Stimulated activated CD4-positive, alpha-beta T cell treated with anti-CD3 and anti-CD28 coated beads, Interleukin-12 subunit alpha, Interleukin-12 subunit beta, amount 100 ng/mL, for 48 hours (primary cell): ENCODE measurements at regions not wholly inside any gene's neighbourhood (a gene's known extent, or its start where the extent isn't known, plus 50 kb on each side); places are given as distances from the start of the nearest gene placed in this dataset.

Source experiments
- DNase-seq, 3 donors: peaks; one replicate each; pipeline ENCODE4 v3.0.0-alpha.2; 2020; ENCODE audit warnings: low read depth in 2 of 3, low spot score in 1 of 3

DNA sequence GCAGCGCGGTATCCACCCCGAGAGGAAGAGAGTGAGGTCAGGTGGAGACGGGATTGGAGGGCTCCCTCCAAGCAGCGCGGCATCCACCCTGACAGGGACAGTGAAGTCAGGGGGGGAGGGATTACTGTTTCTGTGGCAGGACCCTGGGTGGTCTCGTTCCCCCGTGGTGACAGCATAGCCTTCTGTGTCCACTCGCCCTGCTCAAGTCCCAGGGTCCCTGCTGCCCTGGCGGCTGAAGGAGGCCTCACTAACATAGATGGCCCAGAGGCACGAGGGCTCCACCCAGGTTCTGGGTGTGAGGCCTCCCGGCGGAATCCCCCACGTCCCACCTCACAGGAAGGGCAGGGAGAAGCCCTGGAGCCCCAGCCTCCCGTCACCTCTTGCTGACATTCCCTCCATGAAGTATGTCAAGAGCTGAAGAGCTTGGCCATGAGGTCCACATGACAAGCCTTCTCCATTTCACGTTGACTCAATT is 636.1 kb downstream of the BRD1 start:
- no peak for DNase-seq

DNA sequence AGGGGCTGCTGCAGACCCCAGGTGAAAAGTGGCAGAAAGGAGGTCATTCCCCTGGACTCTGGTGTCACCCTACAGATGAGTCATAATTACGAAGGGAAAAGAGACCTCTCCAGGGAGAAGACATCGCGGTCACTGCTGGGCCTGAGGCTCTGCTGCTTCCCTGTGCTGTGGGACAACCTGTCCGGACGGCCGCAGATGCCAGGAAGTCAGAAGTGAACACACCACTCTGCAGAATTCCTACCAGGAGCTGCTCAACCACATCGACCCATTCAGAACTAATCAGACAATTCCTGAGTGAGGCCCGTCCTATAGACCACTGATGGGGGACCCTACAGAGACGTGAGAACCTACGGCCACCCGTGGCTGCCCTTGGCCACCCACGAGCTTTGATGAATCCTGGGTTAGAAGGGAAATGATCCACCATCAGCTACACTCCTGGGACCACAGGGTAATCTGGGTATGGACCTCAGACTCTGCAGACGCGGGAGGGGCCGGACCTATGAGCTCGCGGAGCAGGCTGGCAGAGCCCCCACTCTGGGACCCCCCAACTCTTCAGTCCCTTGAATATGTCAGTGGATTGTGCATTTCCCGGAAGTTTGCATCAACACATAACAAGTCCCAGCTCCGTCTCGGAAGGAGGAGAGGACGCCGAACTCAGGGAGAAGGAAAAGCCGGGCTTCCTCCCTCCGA is 636.7 kb downstream of the BRD1 start:
- DNase-seq = no peak

DNA sequence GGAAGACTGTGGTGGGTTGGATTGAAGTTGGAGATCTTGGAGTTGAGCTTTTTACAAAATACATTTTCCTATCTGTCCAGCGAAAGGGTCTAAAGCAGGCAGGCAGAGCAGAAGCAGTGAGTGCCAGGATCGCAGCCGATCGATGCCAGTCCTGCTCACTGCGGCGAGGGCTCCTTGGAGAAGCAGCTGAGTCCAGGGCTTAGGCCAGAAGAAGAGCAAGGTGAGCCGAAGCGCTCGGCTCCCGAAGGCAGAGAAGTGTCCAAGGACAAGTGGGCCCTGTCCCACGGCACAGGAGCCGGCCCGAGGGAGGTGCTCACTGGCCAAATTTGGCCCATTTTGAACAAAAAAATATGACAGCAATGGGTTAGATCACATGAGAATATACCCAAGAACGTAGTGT is 637.8 kb downstream of the BRD1 start:
- no peak for DNase-seq

DNA sequence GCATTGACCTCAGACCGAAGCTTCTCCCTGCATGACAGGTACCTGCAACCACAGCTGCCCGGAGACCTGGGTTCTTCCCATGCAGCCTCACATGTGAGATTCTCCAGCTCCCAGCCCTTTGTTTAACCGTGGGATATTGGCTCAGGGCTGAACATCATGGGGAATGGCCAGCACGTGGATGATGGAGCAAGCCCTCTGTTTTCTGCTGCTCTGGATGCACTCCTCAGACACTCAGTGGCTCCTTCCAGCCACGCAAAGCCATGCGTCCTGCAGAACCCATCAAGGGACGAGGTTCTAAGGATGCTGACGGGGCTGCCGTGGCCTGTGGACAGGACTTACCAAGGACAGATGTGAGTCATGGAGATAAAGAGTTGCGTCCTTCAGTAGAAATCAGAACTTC is 639.1 kb downstream of the BRD1 start:
- DNase-seq = no peak

DNA sequence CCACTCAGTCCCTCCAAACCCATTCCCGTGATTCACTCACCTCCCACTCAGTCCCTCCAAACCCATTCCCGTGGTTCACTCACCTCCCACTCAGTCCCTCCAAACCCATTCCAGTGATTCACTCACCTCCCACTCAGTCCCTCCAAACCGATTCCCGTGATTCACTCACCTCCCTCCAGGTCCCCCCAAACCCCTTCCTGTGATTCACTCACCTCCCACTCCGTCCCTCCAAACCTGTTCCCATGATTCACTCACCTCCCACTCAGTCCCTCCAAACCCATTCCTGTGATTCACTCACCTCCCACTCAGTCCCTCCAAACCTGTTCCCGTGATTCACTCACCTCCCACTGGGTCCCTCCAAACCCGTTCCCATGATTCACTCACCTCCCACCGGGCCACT is 639.6 kb downstream of the BRD1 start:
- no peak for DNase-seq

DNA sequence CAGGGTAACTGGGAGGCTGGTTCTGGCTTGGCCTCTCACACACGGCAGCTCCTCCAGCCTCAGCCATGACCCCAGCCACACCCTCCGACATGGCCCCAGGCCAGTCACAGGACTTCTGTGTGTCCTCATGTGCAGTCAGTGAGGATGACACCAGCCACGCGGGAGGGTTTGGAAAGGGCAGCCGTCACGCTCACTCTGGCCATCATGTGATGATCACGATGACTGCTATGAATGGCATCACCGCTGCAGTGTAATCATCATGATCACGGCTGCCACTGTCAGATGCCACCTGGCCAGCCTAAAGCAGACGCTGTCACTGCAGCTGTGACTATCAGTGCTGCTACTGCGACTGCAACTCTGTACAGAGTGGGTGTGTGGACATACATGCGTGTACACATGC is 640.9 kb downstream of the BRD1 start:
- no peak for DNase-seq

DNA sequence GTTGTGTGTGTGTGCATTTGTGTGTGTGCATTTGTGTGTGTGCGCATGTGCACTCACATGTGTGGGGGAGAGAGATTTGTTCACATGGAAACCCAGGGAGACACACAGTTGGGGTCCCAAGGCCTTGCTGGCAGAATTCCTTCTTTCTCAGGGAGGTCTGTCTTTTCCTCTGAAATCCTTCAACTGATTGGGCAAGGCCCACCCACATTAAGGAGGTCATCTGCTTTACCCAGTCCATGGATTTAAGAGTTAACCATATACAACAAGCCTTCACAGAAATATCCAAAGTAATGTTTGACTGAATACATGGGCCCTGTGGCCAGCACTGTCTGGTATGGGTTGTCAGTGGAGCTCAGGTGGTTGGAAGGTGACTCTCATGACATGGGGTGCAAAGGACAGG is 641.4 kb downstream of the BRD1 start:
- no peak for DNase-seq

DNA sequence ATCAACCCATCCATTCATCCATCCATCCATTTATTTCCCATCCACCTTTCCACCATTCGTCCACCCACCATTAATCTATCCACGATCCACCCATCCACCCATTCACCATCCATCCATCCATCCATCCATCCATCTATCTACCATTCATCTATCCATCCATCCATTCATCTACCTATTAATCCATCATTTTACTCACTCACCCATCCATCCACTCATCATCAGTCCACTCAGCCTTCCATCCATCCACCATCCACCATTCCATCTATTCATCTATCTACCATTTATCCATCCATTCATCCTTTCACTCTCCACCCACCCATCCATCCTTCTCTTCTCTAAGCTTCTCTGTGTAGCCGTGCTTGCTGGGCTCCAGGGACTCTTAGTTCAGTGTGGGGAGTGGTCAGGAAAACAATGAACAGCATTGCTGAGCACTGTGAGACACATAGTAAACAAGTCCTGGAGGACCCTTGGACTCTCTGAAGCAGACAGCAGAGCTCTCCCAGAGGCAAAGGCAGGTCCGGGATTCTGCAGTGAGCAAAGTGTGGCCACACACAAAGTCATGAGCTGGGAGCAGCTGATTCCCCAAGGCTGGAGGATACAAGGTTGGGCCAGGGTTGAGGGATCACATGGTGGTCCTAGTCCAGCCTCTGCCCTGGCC is 642.2 kb downstream of the BRD1 start:
- no peak for DNase-seq

DNA sequence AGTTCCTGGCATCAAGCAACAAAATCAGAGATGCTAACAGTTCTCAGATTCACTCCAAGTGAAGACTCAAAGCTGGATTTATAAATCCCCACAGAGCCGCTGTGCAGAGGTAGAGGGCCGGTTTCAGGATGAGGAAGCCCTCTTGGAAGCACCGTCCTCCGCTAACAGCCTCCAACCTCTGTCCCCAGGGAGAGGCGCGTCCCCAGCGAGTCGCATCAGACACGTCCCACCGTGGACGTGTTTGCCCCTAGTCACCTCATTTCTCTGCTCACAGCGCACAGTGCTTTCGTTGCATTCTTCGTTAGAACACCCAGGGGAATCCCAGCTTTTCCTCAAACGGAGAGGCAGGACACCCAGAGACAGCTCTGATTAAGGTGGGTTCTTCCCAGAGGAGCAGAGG is 642.9 kb downstream of the BRD1 start:
- no peak for DNase-seq

DNA sequence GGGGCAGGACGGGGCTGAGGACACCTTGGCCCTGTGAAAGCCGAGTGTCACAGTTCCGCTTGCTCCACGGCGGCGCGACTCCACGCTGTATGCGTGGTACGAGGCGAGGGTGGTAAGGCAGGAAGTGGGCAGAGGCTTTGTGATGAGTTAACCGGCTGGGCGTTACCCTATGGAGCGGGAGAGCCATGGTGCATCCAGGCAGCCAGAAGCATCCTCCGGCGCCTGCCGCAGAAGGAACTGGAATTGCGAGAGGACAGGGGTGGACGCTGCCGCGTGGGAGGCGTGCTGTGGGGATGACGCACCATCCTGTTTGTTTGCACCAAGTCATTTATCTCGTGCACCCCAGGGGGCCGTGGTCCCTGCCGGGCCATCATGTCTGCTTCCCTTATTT is 643.9 kb downstream of the BRD1 start:
- DNase-seq = no peak

DNA sequence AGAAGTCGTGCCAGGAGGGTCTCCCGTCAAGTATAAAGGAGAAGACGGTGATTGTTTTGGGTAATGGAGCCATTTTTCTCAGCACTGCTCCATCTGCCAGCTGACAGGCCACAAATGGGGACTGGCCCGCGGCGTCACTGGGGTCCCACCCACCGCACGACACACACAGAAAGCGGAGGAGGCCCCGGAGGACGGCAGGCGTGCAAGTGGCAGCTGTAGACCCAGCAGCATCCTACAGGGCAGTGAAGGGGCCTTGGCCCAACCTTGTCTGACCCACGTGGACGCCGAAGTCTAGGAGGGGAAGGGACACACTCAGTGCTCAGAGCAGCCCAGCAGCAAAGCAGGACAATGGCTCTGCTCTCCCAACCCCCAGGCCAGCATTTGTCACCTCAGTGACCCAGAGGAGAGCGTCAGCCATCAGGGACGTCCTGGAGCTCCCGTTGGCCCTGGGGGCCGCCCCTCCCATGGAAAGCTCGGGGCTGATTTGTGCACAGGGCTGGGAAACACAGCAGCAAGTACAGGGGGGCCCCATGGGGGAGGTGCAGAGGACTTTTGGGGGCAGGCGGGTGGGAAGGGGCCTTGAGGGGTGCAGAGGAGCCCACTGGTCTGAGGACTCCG is 644.4 kb downstream of the BRD1 start:
- DNase-seq = no peak

DNA sequence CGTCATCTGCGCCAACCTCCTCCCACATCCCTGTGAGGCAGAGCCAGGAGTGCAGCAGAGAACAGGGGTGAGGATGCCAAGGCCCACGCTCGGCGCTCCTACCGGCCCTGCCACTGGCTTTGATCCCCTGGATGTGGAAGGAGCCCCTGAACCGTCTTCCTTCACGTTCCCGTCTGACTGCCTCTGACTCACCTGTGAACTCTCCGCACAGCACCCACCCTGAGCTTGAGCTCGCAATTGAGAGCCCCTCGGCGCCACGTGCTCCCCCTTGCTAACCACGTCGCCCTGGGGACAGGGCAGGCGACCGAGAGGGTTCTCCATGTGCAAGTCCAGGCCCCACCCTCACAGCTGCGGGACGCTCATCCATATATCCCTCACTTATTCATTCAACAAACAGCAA is 645.3 kb downstream of the BRD1 start:
- DNase-seq = no peak

DNA sequence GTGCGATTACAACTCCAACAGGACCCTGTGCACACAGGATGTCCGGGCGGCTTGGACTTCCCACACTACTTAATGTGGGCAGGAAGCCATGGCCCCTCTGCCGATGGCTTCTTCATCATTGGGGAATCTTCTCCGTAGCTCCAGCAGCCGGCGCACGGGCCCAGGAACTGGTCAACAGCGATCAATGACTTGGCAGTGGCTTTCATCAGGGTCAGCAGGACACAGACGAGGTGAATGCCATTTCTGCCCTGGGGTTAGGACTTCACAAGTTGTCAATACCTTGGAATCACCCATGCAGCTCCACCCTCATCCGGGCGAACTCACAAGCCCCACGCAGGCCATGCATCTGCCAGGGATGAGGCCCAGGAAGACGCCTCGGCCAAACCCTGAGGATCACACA is 645.7 kb downstream of the BRD1 start:
- DNase-seq = no peak

DNA sequence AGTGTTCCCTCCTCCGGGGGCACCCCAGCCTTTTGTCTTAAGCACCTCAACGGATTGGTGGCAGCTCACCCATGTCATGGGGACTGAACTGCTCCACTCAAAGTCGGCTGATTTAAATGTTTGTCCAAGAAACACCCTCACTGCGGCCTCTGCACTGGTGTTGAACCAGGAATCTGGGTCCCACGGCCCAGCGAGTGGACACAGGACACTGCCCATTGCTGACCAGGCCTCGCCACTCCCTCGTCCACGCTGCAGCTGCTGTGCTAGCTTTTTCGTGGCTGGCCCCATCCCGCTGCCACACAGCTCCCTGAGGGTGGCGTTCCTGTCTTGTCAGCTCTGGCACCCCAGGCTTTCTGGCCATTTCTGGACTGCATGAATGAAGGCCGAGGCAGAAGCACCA is 646.2 kb downstream of the BRD1 start:
- no peak for DNase-seq

DNA sequence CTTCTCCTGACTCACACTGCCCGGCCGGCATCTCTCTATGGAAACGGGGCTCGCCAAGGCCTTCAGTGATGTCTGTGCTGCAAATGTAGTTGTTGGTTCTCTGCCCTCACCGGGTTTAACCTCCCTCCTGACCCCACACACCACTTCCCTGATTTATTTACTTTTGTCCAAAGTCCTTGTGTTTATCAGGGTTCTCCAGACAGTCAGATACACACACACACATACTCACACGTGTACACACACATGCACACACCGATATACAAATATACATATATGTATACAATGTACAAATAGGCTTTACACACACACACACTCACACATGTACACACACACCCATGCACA is 647.0 kb downstream of the BRD1 start:
- no peak for DNase-seq

DNA sequence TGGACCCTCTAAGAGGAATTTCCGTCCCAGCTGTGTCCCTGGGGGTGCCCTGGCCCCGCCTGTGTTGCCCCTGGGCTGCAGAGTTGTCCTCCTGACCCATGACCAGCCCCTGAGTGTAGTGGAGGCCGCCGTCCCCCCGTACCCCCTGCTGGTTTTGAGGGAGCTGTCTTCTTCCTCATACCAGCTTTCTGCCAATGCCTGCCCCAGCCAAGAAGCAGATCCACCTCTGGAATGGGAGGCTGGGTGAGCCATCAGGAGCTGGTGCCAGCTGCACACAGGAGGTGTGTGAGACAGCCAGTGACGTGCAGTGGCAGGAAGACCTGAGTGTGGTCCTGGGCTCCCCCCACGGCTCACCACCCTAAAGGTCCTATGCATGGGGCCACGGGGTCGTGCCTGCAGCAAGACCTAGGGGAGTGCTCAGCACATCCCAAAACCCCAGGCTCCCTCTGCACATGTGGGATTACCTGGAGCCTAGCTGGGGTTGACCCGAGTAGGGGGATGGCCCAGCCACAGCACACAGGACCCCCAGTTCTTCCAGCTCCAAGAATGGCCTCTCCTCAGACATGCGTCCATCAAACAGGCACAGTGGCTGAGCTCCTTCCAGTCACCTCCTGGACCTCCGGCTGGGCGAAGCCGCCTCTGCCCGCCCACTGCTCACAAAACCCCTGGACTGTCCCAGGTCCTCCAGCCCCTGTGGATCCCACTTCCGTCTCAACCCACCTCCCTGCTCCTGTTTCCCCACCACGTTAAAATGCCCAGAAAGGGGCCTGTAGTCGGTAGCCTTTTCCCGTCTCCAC is 647.6 kb downstream of the BRD1 start:
- no peak for DNase-seq

DNA sequence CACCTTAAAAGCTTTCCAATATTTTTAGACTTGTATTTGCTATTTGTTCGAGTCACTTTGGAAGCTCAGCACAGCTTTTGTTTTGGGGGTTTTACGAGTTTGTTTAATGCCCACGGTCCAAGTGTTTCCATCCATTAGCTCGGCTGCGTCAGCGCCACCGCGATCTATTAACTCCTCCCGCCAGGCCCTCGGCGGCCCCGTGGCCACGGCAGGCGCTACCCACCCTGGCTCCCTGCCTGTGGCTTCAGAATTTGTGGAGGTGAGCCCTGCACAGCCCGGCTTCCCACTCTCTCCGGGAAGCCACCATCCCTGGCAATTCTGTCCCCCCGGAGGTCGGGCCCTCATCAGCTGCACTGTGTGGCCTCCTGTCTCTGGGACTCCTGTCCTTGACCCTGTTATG is 648.5 kb downstream of the BRD1 start:
- DNase-seq = no peak

DNA sequence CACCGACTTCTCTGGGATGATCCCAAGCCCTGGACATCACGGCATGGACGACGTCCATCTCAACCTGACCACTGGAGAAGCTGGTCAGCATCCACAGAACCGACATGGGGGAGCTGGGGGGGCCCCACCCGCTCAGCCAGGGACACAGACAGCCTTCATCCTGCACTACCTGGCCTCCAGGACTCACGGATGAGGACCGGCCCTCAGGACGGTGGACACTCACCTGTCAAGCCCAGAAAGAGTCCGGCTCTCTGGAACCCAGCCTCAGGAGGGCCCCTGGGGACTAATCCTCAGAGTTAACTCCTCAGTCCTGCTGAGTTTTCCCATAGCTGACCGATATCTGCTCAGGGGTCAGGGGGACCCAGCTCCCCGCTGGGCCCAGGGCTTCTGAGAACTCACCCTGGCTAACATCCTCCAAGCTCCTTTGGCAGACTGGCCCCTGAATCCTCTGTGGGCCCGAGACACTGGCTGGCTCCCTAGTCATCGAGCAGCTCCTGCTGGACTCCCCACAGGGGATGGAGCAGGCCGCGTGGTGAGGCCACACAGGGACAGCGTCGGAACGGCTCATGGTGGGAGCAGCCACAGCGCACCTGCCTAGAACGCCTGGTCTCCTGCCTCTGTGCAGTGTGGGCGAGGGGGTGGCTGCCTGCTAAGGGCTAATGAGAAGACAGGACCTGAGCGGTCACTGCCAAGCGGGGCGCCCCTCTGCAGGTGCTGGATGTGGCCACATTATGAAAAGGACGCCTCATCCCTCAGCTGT is 649.2 kb downstream of the BRD1 start:
- no peak for DNase-seq

DNA sequence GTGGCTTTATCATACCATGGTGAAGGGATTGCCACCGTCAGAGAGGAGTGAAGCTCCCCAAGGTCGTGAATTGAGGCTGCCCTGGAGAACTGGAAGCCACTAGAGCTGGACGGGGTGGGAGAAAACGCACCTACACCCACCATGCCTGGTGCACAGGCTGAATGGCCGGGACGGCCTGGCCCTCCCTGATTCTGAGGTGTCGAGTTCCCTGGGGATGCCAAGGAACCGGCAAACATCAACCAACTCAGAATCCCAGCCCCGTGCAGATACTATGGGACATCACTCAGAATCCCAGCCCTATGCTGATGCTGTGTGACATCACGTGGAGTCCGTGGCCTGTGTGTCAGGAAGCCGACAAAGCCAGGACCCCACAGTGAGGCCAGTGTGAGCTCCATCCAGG is 650.0 kb downstream of the BRD1 start:
- no peak for DNase-seq

DNA sequence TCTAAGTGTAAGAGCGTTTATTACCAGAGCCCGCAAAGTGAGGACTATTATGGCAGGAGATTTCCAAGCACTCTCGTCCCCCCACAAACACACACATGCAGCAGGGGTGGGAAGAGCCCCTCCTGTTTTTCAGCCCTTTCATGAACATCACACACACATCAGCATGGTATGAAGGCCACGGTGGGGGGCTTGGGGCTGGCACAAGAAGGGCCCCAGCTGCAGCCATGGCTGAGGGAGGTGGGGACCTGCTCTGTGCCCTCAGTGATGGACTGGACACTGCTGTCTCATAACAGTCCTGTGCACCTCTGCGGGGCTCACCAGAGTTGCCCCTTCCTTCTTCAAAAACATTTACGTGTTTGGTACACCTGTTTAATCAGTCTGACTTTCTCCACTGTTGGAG is 650.7 kb downstream of the BRD1 start:
- no peak for DNase-seq

DNA sequence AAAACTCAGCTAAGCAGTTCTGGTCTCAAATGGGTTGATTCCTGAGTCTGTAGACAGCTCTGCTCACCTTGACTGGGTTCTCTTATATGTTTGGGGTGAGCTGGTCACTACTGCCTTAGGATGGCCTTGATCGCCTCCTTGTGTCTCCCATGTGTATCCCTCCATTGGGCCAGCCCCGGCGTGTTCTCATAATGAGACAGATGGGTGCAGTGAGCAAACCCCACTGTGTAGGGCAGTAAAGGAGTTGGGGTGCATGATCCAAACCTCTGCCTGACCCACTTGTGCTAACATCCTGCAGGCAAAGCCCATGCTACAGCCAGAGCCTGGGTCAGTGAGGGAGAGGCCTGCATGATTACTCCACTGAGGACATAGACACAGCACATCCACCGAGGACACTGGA is 657.6 kb downstream of the BRD1 start:
- no peak for DNase-seq
